ENCODE measurements at regions not wholly inside any gene's neighbourhood (a gene's known extent, or its start where the extent isn't known, plus 50 kb on each side); places are given as distances from the start of the nearest gene placed in this dataset.

DNA sequence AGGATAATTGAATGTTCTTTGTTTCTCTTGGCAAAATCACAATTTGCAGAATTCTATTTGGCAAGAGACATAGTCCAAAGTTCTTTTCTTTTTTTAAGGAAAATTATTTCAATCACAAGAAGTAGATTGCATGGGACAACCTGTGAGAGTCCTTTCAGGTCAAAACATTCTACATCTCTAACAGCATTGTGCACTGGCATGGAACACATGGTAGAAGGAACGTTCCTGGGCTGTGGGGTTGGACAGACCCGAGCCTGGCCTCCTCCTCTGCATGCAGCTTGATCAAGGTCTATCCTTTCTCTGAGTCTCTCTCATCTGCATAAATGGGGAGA, 88.6 kb upstream of the CPSF6 start:
- Histone ChIP-seq H3K4me1 (ENCODE audit: insufficient read depth, poor library complexity, severe bottlenecking) (no peaks in the 10 kb centered on the region), H3K36me3 (ENCODE audit: low read depth) (no peaks in the 10 kb centered on the region), H3K27ac (ENCODE audit: poor library complexity, severe bottlenecking) (no peak overlapping the region), H3K4me3 (ENCODE audit: severe bottlenecking) (no peak overlapping the region), H3K9me3 (ENCODE audit: severe bottlenecking) (no peaks in the 10 kb centered on the region), H3K27me3 (ENCODE audit: insufficient read depth, poor library complexity, severe bottlenecking) (no peaks in the 10 kb centered on the region)
- TF ChIP-seq, protein P1, sequence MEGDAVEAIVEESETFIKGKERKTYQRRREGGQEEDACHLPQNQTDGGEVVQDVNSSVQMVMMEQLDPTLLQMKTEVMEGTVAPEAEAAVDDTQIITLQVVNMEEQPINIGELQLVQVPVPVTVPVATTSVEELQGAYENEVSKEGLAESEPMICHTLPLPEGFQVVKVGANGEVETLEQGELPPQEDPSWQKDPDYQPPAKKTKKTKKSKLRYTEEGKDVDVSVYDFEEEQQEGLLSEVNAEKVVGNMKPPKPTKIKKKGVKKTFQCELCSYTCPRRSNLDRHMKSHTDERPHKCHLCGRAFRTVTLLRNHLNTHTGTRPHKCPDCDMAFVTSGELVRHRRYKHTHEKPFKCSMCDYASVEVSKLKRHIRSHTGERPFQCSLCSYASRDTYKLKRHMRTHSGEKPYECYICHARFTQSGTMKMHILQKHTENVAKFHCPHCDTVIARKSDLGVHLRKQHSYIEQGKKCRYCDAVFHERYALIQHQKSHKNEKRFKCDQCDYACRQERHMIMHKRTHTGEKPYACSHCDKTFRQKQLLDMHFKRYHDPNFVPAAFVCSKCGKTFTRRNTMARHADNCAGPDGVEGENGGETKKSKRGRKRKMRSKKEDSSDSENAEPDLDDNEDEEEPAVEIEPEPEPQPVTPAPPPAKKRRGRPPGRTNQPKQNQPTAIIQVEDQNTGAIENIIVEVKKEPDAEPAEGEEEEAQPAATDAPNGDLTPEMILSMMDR (IDR thresholded peaks at IDR 0.05; ENCODE audit: poor library complexity, severe bottlenecking) = no peak
- no peak for DNase-seq (ENCODE audit: low spot score)
- no peak for ATAC-seq (ENCODE audit: low read depth)

DNA sequence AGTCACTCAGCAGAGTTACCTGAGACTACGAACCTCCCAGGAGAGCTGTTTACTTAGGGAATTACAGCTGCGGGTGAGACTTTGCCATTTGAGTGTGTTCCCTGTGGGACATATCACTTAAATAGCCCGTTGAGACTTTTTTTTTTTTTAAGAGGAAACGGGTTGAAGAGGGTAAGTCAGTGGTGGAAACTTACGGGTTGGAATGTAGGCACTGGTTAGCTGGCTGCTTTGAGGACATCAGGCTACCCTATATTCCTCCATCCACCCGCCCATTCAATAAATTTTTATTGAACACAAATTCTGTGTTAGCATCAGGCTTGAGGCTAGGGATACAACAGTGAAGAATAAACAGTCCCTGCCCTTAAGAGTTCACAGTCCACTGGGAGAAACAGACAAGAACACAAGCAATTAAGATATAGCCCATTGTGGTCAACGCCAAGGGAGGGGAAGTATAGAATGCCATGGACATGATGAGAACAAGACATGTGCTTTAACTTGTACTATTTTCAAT, 88.1 kb upstream of the CPSF6 start:
- Histone ChIP-seq H3K36me3 (ENCODE audit: low read depth) (no peaks in the 10 kb centered on the region), H3K27ac (ENCODE audit: poor library complexity, severe bottlenecking) (no peak overlapping the region), H3K9me3 (ENCODE audit: severe bottlenecking) (no peaks in the 10 kb centered on the region), H3K27me3 (ENCODE audit: insufficient read depth, poor library complexity, severe bottlenecking) (no peaks in the 10 kb centered on the region), H3K4me1 (ENCODE audit: insufficient read depth, poor library complexity, severe bottlenecking) (no peaks in the 10 kb centered on the region), H3K4me3 (ENCODE audit: severe bottlenecking) (no peak overlapping the region)
- ATAC-seq (ENCODE audit: low read depth) (no peak), DNase-seq (ENCODE audit: low spot score) (no peak)
- TF ChIP-seq, protein P1 (IDR thresholded peaks at IDR 0.05; ENCODE audit: poor library complexity, severe bottlenecking) = no peak

DNA sequence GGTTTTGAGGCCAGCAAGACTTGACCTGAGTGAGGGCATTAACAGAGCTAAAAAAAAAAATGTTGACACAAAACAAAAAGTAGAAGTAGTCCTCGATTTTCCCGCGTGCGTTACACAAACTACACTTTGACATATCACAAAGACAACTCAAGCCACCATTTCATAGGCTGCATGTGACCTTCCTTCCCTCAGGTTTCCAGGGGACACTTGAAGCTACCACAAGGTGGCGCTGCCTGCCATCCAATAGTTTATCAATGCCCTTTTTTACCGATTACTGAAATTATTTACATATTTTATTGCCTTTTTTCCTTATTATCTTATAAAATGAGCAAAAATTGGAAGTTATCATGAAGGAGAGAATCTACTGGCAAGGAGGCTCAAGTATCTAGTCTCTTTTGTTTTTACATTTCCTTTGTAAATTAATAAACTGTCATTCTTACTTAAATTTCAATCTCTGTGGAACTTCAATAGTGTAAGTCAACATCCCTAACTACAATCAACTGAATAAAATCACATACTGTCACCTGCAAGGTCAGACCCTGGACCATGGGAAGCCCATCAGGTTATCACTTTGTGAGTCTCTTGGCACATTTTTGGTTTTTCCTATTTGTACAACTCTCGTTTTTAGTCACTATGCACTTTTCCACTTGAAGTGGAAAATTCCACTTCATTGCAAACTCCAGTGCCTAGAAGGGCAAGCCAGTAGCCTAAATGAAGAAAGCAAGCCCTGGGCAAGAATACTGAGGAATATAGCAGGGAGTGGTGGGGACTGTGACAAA, 84.6 kb upstream of the CPSF6 start:
- no peaks in the 10 kb centered on the region for H3K9me3 ChIP-seq (ENCODE audit: severe bottlenecking)
- DNase-seq (ENCODE audit: low spot score) (no peak), ATAC-seq (ENCODE audit: low read depth) (no peak; the same call in 2 of the 3 replicates)
- H3K27ac ChIP-seq (ENCODE audit: poor library complexity, severe bottlenecking) = no peak overlapping the region
- no peak overlapping the region for H3K4me3 ChIP-seq (ENCODE audit: severe bottlenecking)
- TF ChIP-seq, protein P1 (IDR thresholded peaks at IDR 0.05; ENCODE audit: poor library complexity, severe bottlenecking) = peak; percentile 95
- no peaks in the 10 kb centered on the region for H3K36me3 ChIP-seq (ENCODE audit: low read depth)
- no peaks in the 10 kb centered on the region for H3K4me1 ChIP-seq (ENCODE audit: insufficient read depth, poor library complexity, severe bottlenecking)
- H3K27me3 ChIP-seq (ENCODE audit: insufficient read depth, poor library complexity, severe bottlenecking) = no peaks in the 10 kb centered on the region

DNA sequence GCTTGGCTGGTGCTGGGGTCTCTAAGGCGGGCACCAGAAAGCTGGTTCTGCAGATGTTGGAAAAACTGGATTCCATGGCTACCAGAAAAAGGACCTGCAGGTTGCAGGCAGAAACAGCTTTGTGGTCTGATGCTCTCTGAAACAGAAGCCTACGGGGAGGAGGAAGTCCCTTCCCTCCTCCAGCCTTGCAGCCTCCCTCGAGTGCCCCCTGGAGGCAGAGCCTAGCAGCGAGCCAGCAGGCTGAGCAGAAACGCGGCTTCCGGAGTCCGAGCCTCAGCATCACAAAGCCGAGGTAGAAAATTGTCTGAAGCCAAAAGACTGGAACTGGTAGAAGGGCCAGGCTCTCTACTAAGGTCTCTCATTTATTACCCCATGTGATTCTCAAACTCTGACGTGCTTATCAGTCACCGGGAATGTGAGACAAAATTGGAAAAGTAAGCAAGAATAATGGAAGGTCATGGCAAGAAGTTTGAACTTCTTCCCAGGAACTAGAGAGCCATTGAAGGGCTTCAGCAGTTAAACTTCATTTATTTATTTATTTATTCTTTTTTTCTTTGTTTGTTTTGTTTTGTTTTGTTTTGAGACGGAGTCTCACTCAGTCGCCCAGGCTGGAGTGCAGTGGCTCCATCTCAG, 82.2 kb upstream of the CPSF6 start:
- no peak overlapping the region for H3K27ac ChIP-seq (ENCODE audit: poor library complexity, severe bottlenecking)
- peak; percentile 59 for DNase-seq (ENCODE audit: low spot score)

More for the DNA sequence above, 82.2 kb upstream of the CPSF6 start:
- Histone ChIP-seq H3K27me3 (ENCODE audit: insufficient read depth, poor library complexity, severe bottlenecking) (no peaks in the 10 kb centered on the region), H3K36me3 (ENCODE audit: low read depth) (no peaks in the 10 kb centered on the region), H3K4me1 (ENCODE audit: insufficient read depth, poor library complexity, severe bottlenecking) (no peaks in the 10 kb centered on the region), H3K4me3 (ENCODE audit: severe bottlenecking) (no peak overlapping the region), H3K9me3 (ENCODE audit: severe bottlenecking) (no peaks in the 10 kb centered on the region)
- TF ChIP-seq, protein P1 (IDR thresholded peaks at IDR 0.05; ENCODE audit: poor library complexity, severe bottlenecking) = peak; percentile 73
- peak; percentile 70; the same call in 2 of the 3 replicates for ATAC-seq (ENCODE audit: low read depth)

All from RWPE2 (cell line).